Mesodermal cell (in vitro differentiated cells): ENCODE measurements at regions not wholly inside any gene's neighbourhood (a gene's known extent, or its start where the extent isn't known, plus 50 kb on each side); places are given as distances from the start of the nearest gene placed in this dataset.

Experiments used
- H3K27ac ChIP-seq: 2 replicates; pipeline ENCODE4 v1.7.0; 2013; ENCODE audit warnings: mild to moderate bottlenecking, low read depth, low read length, moderate library complexity; ENCODE audit not compliant: severe bottlenecking
- H3K36me3 ChIP-seq: 2 replicates; pipeline ENCODE4 v1.7.1; 2013; ENCODE audit warnings: mild to moderate bottlenecking, low read length, moderate library complexity; ENCODE audit not compliant: control insufficient read depth, insufficient read depth
- H3K4me1 ChIP-seq: one replicate; pipeline ENCODE4 v1.7.1; 2013; ENCODE audit warnings: mild to moderate bottlenecking, low read length; ENCODE audit not compliant: insufficient read depth, control insufficient read depth, poor library complexity, severe bottlenecking
- H3K4me3 ChIP-seq: 2 replicates; pipeline ENCODE4 v1.7.0; 2013; ENCODE audit warnings: low read length, control low read depth, mild to moderate bottlenecking; ENCODE audit not compliant: insufficient read depth, poor library complexity, severe bottlenecking; ENCODE audit errors: extremely low read depth
- H3K9me3 ChIP-seq: 2 replicates; pipeline ENCODE4 v1.7.1; 2013; ENCODE audit warnings: mild to moderate bottlenecking, low read length, moderate library complexity; ENCODE audit not compliant: control insufficient read depth
- WGBS, 2 experiments: methylation state at CpG; one replicate each; pipeline ENCODE4 v1.1.5; 2013; ENCODE audit warnings: missing lambda C conversion rate in 2 of 2; ENCODE audit not compliant: insufficient coverage in 2 of 2; 5-methylcytosine and 5-hydroxymethylcytosine counted together

DNA sequence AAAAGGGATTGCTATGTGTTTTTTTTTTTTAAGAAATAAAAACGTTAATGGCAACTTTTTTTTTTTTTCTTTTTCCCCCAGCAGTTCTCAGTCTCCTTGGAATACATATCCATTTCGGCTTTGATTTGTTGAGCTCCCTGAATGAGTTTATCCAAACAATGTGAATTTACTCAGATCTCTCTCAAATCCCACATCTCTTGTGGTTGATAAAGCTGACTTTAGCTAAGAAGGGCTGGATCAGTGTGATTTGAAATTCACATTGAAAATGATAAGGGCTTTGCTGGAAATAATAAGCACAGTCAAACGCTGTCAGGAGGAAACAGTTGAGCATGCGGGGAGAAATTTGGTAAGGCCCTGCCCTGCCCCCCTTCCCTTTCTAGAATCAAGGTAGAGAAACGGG, 74.1 kb upstream of the IRX3 start:
- H3K27ac ChIP-seq: no peak overlapping the region
- H3K4me1 ChIP-seq: no peaks in the 10 kb centered on the region
- peaks cover under 1% of the 10 kb centered on the region for H3K9me3 ChIP-seq
- no peaks in the 10 kb centered on the region for H3K36me3 ChIP-seq
- no peak overlapping the region for H3K4me3 ChIP-seq
- WGBS, 2 experiments: 43 to 54% methylated on average over 2 to 3 of the region's 5 CpGs

GRCh38 chr16:54359555-54359954, 73.0 kb upstream of the IRX3 start:
- no peak overlapping the region for H3K27ac ChIP-seq

DNA sequence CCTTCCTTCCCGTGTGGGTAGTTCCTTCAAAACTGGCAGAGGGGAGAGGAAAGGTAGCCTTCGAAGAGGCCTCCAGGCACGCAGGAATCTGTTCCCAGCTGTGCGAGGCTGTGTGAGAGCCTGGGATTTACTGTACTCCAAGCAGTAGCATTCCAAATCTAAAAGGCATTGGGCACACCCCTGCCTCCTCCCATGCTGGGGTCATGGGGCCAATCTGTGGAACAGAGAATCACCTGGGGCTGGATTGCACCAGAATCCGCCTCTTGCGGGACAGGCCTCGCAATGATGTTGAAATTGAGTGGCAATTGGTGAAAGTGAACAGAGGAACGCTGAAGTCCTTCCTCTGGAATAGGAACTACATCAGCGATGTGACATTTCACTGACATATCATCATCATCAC, 72.5 kb upstream of the IRX3 start:
- Histone ChIP-seq H3K4me3 (no peak overlapping the region), H3K9me3 (peaks cover 15% of the 10 kb centered on the region), H3K27ac (no peak overlapping the region), H3K36me3 (no peaks in the 10 kb centered on the region), H3K4me1 (no peaks in the 10 kb centered on the region)
- 85 to 92% methylated on average over 4 to 7 of the region's 9 CpGs for WGBS, 2 experiments

More at GRCh38 chr16:54359555-54359954, 73.0 kb upstream of the IRX3 start:
- 83 to 97% methylated on average over 2 to 4 of the region's 5 CpGs for WGBS, 2 experiments
- no peaks in the 10 kb centered on the region for H3K4me1 ChIP-seq
- peaks cover 11% of the 10 kb centered on the region for H3K9me3 ChIP-seq
- H3K36me3 ChIP-seq: no peaks in the 10 kb centered on the region
- no peak overlapping the region for H3K4me3 ChIP-seq

- Histone ChIP-seq H3K9me3 (peaks cover 18% of the 10 kb centered on the region), H3K36me3 (no peaks in the 10 kb centered on the region), H3K4me3 (no peak overlapping the region), H3K27ac (no peak overlapping the region), H3K4me1 (no peaks in the 10 kb centered on the region)
- WGBS, 2 experiments: 86 to 90% methylated on average over 1 of the region's 1 CpG
Observed at GRCh38 chr16:54356391-54356790, 69.8 kb upstream of the IRX3 start.

DNA sequence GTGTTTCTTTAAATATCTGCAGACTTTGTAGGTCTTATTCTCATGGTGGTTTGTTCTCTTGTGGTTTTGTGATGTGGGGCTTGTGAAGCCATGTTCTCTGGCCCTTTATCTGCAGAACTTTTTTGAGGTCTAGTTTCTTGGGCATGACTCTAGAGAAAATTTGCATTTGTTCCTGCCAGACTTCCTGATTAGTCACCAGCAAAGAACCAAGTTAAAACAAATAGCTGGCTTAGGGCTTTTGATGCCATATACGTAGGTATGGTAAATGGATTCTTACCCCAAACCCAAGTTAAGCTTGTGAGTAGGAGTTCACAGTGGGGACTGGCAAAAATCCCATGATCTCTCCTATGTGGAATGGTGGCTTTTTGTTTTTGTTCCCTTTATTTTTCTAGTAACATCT, 68.7 kb upstream of the IRX3 start:
- H3K4me1 ChIP-seq: no peaks in the 10 kb centered on the region
- H3K27ac ChIP-seq: no peak overlapping the region
- H3K9me3 ChIP-seq: peaks cover 18% of the 10 kb centered on the region
- WGBS, 2 experiments: 40 to 80% methylated on average over 1 of the region's 1 CpG
- no peak overlapping the region for H3K4me3 ChIP-seq
- no peaks in the 10 kb centered on the region for H3K36me3 ChIP-seq

DNA sequence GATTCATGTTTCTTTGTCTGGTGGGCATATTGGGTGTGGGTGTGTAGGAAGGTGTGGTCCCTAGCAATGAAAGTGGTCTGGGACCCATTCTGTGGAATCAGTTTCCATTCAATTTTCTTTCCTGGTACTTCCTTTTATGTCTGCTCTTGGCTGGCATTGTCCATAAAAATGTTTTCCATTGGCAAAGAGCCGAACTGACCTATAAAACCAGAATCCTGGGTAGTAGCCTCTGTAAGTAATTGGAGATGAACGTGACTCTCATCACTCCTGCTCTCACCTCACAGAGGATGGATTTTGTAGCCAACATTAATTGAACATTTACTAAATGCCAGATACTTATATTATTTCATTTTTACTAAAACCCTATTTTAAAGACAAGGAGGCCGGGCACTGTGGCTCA, 66.5 kb upstream of the IRX3 start:
- H3K4me1 ChIP-seq: no peaks in the 10 kb centered on the region
- no peaks in the 10 kb centered on the region for H3K36me3 ChIP-seq
- H3K27ac ChIP-seq: no peak overlapping the region
- H3K9me3 ChIP-seq: peaks cover 26% of the 10 kb centered on the region
- no peak overlapping the region for H3K4me3 ChIP-seq
- WGBS, 2 experiments: 100% methylated on average over 1 of the region's 3 CpGs

GRCh38 chr16:54351171-54351570, 64.6 kb upstream of the IRX3 start:
- Histone ChIP-seq H3K4me1 (no peaks in the 10 kb centered on the region), H3K9me3 (peaks cover 30% of the 10 kb centered on the region), H3K36me3 (no peaks in the 10 kb centered on the region), H3K27ac (no peak overlapping the region), H3K4me3 (no peak overlapping the region)
- 95 to 100% methylated on average over 3 of the region's 5 CpGs for WGBS, 2 experiments

- no CpG with 5 or more reads among the region's 1 CpG for WGBS, 2 experiments
- Histone ChIP-seq H3K27ac (no peak overlapping the region), H3K36me3 (no peaks in the 10 kb centered on the region), H3K9me3 (peaks cover 13% of the 10 kb centered on the region), H3K4me3 (no peak overlapping the region), H3K4me1 (no peaks in the 10 kb centered on the region)
Observed at GRCh38 chr16:54347961-54348360, 61.4 kb upstream of the IRX3 start.

- H3K36me3 ChIP-seq: no peaks in the 10 kb centered on the region
- no peaks in the 10 kb centered on the region for H3K4me1 ChIP-seq
- no peak overlapping the region for H3K4me3 ChIP-seq
- no peak overlapping the region for H3K27ac ChIP-seq
- H3K9me3 ChIP-seq: peaks cover 13% of the 10 kb centered on the region
- 100% methylated on average over 1 of the region's 3 CpGs for WGBS, 2 experiments
Observed at GRCh38 chr16:54346041-54346440, 59.5 kb upstream of the IRX3 start.

DNA sequence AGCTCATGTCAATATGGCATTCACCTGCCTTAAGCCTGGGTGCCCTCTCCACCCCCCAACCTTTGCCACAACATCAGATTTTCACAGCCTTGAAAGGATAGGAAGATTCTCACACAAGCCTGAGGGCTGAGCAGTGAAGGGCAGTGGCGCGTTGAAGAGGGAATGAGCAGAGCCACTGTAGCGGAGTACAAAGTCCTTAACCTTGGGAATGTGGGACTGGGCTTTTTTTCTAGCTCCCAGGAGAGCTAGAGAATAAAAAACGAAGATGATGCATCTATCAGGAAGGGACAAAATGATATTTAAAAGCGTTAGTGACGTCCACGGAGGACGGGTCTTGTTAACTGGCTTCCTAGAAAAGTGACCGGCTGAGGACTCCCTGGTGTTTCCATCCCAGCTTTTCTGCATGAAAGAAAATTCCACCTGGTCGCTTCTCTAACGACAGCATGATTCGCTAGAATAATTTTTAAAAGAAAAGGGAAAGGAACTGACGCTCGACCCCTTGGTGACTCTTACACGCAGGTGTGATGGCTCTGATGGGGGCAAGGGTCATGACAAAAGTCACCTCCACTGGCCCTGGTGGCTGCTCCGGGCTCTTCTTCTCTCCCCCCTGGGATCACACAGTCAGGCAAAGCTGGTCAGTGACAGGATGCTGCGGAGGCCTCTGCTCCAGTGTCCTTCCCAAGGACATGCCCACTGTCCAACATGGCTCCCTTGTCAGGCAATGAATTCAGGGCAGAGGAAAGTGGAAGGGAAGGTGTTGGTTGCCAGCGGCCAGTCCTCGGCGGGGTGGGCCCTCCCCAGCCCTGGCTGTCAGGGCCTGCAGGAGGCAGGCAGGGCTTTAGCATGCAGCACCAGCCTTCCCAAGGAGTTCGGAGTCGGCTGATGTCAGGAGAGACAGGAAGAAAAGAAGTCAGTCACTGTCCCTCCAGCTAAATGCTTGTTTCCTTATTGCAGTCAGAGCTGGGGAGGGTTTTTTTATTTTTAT, 58.4 kb upstream of the IRX3 start:
- 83 to 84% methylated on average over 18 to 20 of the region's 22 CpGs for WGBS, 2 experiments
- H3K36me3 ChIP-seq: no peaks in the 10 kb centered on the region
- no peaks in the 10 kb centered on the region for H3K4me1 ChIP-seq
- H3K27ac ChIP-seq: no peak overlapping the region
- H3K9me3 ChIP-seq: peaks cover 13% of the 10 kb centered on the region
- no peak overlapping the region for H3K4me3 ChIP-seq

GRCh38 chr16:54342966-54343365, 56.4 kb upstream of the IRX3 start:
- no peaks in the 10 kb centered on the region for H3K4me1 ChIP-seq
- H3K36me3 ChIP-seq: no peaks in the 10 kb centered on the region
- H3K27ac ChIP-seq: no peak overlapping the region
- no peak overlapping the region for H3K4me3 ChIP-seq
- H3K9me3 ChIP-seq: peaks cover 3% of the 10 kb centered on the region
- WGBS, 2 experiments: 88 to 94% methylated on average over 4 to 5 of the region's 5 CpGs
